A673 (cell line): ENCODE measurements at regions not wholly inside any gene's neighbourhood (a gene's known extent, or its start where the extent isn't known, plus 50 kb on each side); places are given as distances from the start of the nearest gene placed in this dataset.

ENCODE experiments used
- EZH2 ChIP-seq: fragments of 200-600 bp; sonication (generic); IDR thresholded peaks from 2 replicates; pipeline ENCODE4 v1.6.1; 2017; ENCODE audit warnings: borderline replicate concordance, low read depth, mild to moderate bottlenecking, mixed read lengths, antibody characterized with exemption, low read length; ENCODE audit not compliant: poor library complexity, severe bottlenecking
- TF ChIP-seq, protein P1 (sequence below): fragments of 300-800, 200-600 bp; sonication (generic); conservative IDR thresholded peaks from 2 replicates; pipeline ENCODE4 v1.5.1; 2017; ENCODE audit warnings: low read depth, mild to moderate bottlenecking, antibody characterized with exemption, low read length, moderate library complexity, mixed read lengths

- TF ChIP-seq, protein P1, sequence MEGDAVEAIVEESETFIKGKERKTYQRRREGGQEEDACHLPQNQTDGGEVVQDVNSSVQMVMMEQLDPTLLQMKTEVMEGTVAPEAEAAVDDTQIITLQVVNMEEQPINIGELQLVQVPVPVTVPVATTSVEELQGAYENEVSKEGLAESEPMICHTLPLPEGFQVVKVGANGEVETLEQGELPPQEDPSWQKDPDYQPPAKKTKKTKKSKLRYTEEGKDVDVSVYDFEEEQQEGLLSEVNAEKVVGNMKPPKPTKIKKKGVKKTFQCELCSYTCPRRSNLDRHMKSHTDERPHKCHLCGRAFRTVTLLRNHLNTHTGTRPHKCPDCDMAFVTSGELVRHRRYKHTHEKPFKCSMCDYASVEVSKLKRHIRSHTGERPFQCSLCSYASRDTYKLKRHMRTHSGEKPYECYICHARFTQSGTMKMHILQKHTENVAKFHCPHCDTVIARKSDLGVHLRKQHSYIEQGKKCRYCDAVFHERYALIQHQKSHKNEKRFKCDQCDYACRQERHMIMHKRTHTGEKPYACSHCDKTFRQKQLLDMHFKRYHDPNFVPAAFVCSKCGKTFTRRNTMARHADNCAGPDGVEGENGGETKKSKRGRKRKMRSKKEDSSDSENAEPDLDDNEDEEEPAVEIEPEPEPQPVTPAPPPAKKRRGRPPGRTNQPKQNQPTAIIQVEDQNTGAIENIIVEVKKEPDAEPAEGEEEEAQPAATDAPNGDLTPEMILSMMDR = no peak
- TF ChIP-seq EZH2 = no peak
Observed at GRCh38 chr17:14903854-14904253, 361.3 kb downstream of the PMP22 start.
